Hepatocyte (in vitro differentiated cells): ENCODE measurements at regions not wholly inside any gene's neighbourhood (a gene's known extent, or its start where the extent isn't known, plus 50 kb on each side); places are given as distances from the start of the nearest gene placed in this dataset.

Experiments used
- EZH2 ChIP-seq: fragments of 200-600 bp; sonication (generic); IDR thresholded peaks from 2 replicates; pipeline ENCODE4 v1.6.1; 2016; ENCODE audit warnings: antibody characterized with exemption, mild to moderate bottlenecking, borderline replicate concordance
- TF ChIP-seq, protein P1 (sequence below): fragments of 200-600 bp; sonication (generic); IDR thresholded peaks from 2 replicates; pipeline ENCODE4 v1.5.1; 2016; ENCODE audit warnings: antibody characterized with exemption, mild to moderate bottlenecking; ENCODE audit not compliant: poor library complexity

DNA sequence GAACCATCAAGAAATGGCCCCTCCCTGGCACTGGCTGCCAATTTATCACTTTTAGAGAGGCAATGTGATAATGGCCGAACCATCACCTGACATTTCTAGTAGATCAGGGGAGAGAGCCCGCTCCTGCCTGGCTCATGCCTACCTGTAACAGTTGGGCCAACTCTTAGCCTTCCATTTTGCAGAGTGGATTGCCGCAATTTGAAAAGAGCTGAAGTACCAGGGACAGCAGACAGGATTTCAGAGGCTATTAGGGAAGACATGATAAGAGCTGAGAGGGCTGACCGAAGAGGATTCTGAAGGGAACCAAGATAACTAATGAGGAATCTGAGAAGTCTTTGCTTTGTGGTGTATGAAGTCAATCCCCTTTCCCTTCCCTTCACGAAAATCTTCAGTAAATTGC is 121.2 kb upstream of the ANKRD28 start:
- TF ChIP-seq, protein P1, sequence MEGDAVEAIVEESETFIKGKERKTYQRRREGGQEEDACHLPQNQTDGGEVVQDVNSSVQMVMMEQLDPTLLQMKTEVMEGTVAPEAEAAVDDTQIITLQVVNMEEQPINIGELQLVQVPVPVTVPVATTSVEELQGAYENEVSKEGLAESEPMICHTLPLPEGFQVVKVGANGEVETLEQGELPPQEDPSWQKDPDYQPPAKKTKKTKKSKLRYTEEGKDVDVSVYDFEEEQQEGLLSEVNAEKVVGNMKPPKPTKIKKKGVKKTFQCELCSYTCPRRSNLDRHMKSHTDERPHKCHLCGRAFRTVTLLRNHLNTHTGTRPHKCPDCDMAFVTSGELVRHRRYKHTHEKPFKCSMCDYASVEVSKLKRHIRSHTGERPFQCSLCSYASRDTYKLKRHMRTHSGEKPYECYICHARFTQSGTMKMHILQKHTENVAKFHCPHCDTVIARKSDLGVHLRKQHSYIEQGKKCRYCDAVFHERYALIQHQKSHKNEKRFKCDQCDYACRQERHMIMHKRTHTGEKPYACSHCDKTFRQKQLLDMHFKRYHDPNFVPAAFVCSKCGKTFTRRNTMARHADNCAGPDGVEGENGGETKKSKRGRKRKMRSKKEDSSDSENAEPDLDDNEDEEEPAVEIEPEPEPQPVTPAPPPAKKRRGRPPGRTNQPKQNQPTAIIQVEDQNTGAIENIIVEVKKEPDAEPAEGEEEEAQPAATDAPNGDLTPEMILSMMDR: no peak
- no peak for TF ChIP-seq EZH2
